H1 (cell line): ENCODE measurements at regions not wholly inside any gene's neighbourhood (a gene's known extent, or its start where the extent isn't known, plus 50 kb on each side); places are given as distances from the start of the nearest gene placed in this dataset.

Experiments used
- BACH1 ChIP-seq: IDR thresholded peaks from 2 replicates; pipeline ENCODE4 v1.6.1; 2012; ENCODE audit warnings: low read length, improper control_type of control experiment
- CEBPB ChIP-seq: IDR thresholded peaks from 2 replicates; pipeline ENCODE4 v1.6.1; 2012; ENCODE audit warnings: low read depth, low read length
- CHD2 ChIP-seq: IDR thresholded peaks from 2 replicates; pipeline ENCODE4 v1.6.1; 2012; ENCODE audit warnings: low read length, improper control_type of control experiment
- CREB1 ChIP-seq: IDR thresholded peaks from 2 replicates; pipeline ENCODE4 v1.6.1; 2012; ENCODE audit warnings: inconsistent platforms
- FOSL1 ChIP-seq: IDR thresholded peaks from 2 replicates; pipeline ENCODE4 v1.6.1; 2011; ENCODE audit warnings: mild to moderate bottlenecking, low read depth, low read length, moderate library complexity; ENCODE audit not compliant: insufficient read depth
- SRF ChIP-seq: IDR thresholded peaks from 2 replicates; pipeline ENCODE4 v1.6.1; 2011; ENCODE audit warnings: mild to moderate bottlenecking, low read depth, low read length, moderate library complexity
- TBP ChIP-seq: IDR thresholded peaks from 2 replicates; pipeline ENCODE4 v1.6.1; 2011; ENCODE audit warnings: low read depth, low read length, improper control_type of control experiment

DNA sequence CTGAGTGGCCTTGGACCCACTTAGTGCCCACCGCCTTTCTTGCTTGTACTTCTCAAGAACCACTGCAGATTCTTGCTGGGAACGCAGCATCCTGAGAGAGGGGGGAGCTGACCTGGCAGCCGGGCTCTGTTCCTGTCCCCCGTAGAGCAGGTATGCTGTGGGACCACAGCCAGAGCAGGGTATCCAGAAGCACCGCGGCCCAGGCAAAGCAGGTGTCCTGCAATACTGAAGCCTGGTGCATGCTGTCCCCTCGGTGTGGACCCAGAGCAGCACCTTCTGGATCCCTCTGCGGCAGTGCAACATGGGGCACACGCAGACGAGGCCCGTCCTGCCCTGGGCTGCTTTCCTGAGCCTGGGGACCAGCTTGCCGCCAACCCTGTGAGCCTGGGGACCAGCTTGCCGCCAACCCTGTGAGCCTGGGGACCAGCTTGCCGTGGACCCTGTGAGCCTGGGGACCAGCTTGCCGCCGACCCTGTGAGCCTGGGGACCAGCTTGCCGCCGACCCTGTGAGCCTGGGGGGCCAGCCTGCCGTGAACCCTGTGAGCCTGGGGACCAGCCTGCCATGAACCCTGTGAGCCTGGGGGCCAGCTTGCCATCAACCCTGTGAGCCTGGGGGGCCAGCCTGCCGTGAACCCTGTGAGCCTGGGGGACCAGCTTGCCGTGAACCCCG, 60.9 kb upstream of the ADGRA1 start (continued):
- TF ChIP-seq TBP (no peak), CEBPB (no peak), SRF (no peak), CHD2 (no peak), FOSL1 (no peak), CREB1 (no peak), BACH1 (no peak)
